Glomerular visceral epithelial cell (primary cell): ENCODE measurements at regions not wholly inside any gene's neighbourhood (a gene's known extent, or its start where the extent isn't known, plus 50 kb on each side); places are given as distances from the start of the nearest gene placed in this dataset.

Experiments used
- DNase-seq: peaks from one replicate; pipeline ENCODE4 v3.0.0-alpha.2; 2016; ENCODE audit errors: extremely low spot score

GRCh38 chr13:62702502-62702901 lies 1286.9 kb upstream of the PCDH20 start:
- no peak for DNase-seq

DNA sequence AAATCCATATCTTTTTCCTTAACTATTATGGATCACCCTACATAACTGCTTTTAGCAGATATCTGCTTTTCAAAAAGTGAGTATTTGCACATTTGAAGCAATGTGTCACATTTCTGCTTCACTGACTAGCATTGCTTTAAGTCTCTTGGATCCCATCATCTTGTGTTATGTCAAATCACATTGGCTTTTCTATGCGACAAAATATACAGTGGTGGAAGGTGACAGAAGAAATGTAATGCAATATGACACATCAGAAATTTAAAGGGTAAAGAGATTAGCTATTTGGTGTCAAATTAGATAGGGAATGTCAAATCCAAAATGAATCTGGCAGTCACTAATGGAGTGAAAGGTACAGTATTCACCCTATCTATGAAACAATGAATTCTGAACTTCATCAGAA lies 1282.1 kb upstream of the PCDH20 start:
- DNase-seq: no peak

- no peak for DNase-seq
Measured at GRCh38 chr13:62696490-62696889, 1280.8 kb upstream of the PCDH20 start.

DNA sequence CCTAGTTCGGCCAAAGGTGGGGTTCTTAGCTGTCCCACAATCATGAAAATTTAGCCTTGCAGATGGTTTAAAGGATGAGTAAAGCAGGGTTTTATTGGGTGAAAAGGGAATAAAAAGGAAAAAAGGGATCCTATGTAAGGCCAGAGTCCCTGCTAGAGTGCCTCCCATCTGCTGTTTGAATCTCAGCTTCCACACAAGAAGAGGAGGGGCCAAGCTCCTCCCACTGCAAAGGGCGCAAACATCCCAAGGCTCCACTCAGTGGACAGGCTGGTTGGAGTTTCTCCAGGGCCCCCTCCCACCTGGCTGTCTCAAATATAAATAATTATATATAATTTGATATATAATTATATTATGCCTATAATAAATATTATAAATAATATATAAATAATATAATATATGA lies 1272.1 kb upstream of the PCDH20 start:
- no peak for DNase-seq

GRCh38 chr13:62684359-62684758 lies 1268.7 kb upstream of the PCDH20 start:
- no peak for DNase-seq

- no peak for DNase-seq
Measured at GRCh38 chr13:62682788-62683187, 1267.1 kb upstream of the PCDH20 start.

DNA sequence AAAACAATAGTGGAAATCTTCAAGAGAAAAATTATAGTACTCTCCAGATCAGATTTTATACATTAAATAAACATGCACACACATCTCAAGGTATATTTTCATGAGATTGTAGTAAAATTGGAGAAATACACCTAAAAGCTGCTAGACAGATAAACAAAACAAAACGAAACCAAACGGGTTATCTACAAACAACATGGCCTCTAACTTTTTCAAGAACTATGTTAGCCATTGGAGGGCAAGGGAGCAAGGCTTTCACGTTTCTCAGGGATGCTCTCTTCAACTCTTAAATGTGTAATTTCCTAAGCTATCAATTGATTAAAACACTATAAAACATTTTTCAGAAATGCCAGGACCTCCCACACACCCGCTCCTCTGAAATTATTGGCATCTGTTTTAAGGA lies 1262.4 kb upstream of the PCDH20 start:
- DNase-seq: no peak

DNA sequence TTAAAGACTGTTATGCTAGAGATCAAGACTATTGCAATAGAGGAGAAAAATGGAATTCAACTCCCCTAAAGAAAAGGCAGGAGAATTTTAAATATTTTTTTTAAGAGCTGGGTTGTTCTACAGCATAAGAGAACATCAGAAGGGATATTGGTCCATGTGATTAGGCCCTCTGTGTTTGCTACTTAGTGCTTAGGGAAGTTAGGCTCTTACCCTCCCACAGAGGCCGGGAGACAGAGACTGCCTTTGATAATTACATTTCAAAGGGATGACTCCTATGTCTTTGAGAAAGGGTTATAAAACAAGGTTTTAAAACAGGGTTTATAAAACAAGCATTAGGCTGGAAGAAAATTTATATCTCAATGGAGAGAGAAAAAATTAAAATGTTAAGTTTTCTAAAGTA lies 1248.1 kb upstream of the PCDH20 start:
- DNase-seq: no peak

DNA sequence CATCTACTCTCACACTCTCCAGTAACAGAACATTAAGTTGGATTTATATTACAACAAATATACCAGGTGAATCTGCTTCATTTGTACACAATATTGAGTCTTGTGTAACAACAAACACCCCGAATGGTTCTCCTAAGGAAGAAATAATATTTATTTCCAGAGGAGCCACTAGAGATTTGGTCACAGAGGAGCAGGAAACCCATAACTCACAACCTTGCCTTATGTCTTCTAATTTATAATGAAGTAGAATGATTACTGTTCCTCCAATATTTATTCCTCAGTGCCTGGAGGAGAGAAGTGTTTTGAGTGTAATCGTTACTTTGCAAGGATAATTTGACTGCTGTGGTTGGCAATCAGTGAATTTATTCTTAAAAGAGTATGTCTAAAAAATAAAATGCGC lies 1243.7 kb upstream of the PCDH20 start:
- no peak for DNase-seq

DNA sequence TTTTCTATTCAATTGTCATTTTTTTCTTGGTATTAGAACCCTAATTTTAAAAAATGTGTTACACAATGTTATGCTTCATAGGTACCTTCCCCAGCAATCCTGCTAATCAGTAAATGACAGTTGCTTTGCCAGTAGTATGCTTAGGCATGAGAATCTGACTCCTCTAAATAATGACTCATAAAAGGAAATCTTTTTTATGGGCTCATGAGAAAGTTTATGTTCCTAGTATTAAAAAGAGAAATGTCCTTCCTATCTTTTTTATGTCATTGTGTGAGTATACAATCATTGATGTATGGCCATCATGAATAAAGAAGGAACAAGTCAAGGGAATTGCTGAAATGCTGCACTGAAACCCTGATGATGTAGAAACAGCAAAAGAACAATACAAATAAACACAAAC lies 1237.7 kb upstream of the PCDH20 start:
- no peak for DNase-seq

DNA sequence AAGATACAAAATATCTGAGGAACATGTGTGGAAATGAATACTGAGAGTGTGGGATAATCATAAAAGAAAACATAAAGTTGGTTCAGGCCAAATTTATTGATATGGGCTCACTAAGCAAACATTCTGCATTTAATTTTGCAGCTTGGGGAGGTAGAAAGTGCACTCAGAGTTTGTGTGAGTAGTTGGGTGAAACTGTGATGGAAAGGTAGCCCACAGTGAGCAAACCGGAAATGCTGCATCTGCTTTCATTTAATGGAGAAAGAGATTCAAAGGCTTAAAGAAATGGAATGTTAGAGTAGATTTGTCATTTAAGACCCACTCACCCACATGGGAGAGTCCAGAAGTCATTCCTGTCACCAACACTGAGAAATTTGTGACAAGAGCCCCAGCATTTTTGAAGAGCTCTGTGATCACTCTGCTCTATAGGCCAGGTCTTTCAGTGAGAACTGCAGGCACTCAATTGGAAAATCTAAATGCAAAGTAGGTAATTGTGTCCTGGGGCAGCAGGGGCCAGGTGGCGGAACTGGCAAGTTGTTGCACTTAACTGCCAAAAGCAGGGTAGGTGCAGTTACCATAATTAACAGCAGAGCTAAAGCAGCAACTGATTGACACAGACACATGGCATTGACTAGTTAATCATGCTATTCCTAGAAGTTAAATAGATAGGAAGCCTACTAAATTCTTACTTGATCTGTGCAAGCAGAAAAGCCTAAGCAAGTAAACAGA lies 1228.3 kb upstream of the PCDH20 start:
- no peak for DNase-seq

DNA sequence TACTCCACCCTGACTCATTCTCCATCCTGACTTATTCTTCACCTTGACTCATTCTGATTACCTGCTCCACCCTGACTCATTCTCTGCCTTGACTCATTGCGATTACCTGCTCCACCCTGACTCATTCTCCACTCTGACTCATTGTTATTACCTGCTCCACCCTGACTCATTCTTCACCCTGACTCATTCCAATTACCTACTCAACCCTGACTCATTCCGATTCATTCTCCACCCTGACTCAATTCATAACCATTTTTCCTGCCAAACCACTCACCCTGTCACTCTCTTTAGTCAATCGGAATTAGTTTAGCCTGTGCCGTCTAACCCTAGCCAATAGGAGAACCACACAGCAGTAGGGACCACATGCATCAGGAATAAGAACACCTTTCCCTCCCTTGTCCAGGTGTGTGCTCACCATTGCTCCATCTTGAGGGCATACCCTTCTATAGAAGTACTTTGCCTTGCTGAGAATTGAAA lies 1227.4 kb upstream of the PCDH20 start:
- DNase-seq: peak; percentile 80

- no peak for DNase-seq
Measured at GRCh38 chr13:62635161-62635560, 1219.5 kb upstream of the PCDH20 start.

DNA sequence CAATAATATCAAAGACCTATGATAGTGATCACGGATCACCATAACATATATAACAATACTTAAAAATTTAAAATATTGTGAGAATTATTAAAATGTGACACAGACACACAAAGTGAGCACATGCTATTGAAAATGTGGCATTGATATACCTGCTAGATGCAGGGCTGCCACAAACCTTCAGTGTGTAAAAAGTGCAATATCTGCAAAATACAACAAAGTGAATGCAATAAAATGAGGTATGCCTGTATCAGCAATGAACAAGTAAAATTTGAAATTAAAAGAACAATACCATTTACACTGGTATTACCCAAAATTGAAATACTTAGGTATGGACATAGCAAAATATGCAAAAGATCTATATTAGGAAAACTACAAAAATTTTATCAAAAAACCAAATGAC lies 1217.8 kb upstream of the PCDH20 start:
- DNase-seq: no peak

GRCh38 chr13:62631619-62632018 lies 1216.0 kb upstream of the PCDH20 start:
- no peak for DNase-seq

DNA sequence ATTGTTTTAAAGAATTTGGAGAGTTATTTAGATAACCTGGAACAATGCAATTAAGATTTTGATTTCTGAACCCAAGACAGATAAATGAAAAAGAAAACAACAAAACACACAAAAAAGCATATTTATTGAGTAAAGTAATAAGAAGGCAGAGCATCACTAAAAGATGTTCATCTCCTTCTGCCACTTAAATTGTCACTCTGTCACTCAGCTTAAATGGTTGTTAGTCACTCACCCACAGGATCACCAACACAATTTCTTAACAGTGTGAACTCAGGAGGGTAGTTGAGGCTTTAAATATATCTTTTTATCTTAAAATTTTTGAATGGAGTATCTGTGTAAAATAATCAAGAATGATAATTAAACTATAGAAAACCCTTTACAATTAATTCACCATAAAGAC lies 1215.5 kb upstream of the PCDH20 start:
- DNase-seq: no peak

DNA sequence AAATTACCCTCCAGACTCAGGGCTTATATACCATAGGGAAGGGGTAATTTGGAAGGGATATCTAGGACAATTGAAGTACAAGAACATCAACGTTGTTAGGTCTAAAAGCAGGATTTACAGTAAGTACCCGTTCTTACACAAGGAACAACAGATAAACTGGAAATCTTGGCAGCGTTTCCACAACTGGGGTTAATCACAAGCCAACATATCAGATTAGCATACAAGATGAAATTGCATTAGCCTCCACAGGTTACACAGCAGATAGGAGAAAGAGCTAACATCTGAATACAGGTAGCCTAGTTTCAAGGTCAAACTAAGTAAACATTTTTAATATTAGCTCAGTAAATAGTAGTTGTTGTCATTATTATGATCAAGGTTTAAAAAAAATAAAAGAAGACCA lies 1214.0 kb upstream of the PCDH20 start:
- no peak for DNase-seq

GRCh38 chr13:62627226-62627625 lies 1211.6 kb upstream of the PCDH20 start:
- no peak for DNase-seq

GRCh38 chr13:62626771-62627170 lies 1211.1 kb upstream of the PCDH20 start:
- no peak for DNase-seq

GRCh38 chr13:62625214-62625881 lies 1209.7 kb upstream of the PCDH20 start:
- DNase-seq: no peak

DNA sequence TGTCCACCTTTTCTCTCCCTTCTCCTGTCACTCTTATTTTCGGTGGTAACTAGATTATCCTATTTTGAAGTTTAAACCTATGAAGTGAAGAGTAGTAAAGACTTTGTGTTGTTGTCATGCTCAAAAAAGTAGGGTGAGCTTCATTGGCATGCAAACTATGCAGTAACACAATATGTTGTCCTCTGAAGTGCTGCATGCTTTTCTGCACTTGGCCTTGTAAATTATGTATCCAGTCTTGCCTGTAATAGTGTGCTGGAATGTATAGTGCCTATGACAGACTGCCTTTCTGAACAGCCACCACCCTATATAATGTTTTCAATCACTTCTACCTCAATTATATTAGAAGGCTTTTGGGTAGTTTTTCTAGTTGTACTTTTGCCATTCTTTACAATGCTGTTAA lies 1198.2 kb upstream of the PCDH20 start:
- DNase-seq: no peak

GRCh38 chr13:62611343-62611742 lies 1195.7 kb upstream of the PCDH20 start:
- no peak for DNase-seq

- no peak for DNase-seq
Measured at GRCh38 chr13:62598708-62599107, 1183.1 kb upstream of the PCDH20 start.

DNA sequence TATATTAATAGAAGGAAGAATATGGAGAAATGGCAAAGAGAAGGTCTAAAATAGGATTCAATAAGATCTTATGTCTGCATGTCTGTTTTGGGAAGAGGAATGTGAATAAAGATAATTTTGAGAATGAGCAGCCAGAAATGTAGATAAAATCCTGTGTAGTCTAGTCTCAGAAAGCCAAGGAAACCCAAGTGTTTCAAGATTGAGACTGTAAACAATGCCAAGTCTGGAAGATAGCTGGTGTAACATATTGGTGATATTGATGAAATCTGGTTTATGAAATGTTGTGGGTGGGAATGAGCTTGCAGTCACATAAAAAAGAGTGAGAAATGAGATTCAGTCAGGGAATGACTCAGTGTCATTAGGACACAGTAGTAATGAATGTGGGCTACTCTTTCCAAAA lies 1180.3 kb upstream of the PCDH20 start:
- no peak for DNase-seq
